ENCODE measurements at regions not wholly inside any gene's neighbourhood (a gene's known extent, or its start where the extent isn't known, plus 50 kb on each side); places are given as distances from the start of the nearest gene placed in this dataset.

GRCh38 chr2:240278661-240279060 lies 138.2 kb upstream of the OTOS start:
- Mint-ChIP-seq H3K4me3 (no peak overlapping the region), H3K4me1 (ENCODE audit: low read depth) (no peaks in the 10 kb centered on the region), H3K27ac (no peak overlapping the region), H3K36me3 (ENCODE audit: low read depth) (no peaks in the 10 kb centered on the region), H3K27me3 (peaks cover 68% of the 10 kb centered on the region), H3K9me3 (peaks cover 5% of the 10 kb centered on the region)

- H3K4me1 Mint-ChIP-seq (ENCODE audit: low read depth): no peaks in the 10 kb centered on the region
- H3K4me3 Mint-ChIP-seq: no peak overlapping the region
- peaks cover 51% of the 10 kb centered on the region for H3K27me3 Mint-ChIP-seq
- no peaks in the 10 kb centered on the region for H3K36me3 Mint-ChIP-seq (ENCODE audit: low read depth)
- H3K27ac Mint-ChIP-seq: no peak overlapping the region
- peaks cover 5% of the 10 kb centered on the region for H3K9me3 Mint-ChIP-seq
Observed at GRCh38 chr2:240280621-240281020, 140.2 kb upstream of the OTOS start.

GRCh38 chr2:240284503-240285259 lies 144.2 kb upstream of the OTOS start:
- H3K27ac Mint-ChIP-seq: no peak overlapping the region
- no peak overlapping the region for H3K4me3 Mint-ChIP-seq
- H3K9me3 Mint-ChIP-seq: peaks cover 5% of the 10 kb centered on the region
- no peaks in the 10 kb centered on the region for H3K36me3 Mint-ChIP-seq (ENCODE audit: low read depth)
- peaks cover 27% of the 10 kb centered on the region for H3K27me3 Mint-ChIP-seq
- no peaks in the 10 kb centered on the region for H3K4me1 Mint-ChIP-seq (ENCODE audit: low read depth)

- Mint-ChIP-seq H3K36me3 (ENCODE audit: low read depth) (no peaks in the 10 kb centered on the region), H3K9me3 (peaks cover 5% of the 10 kb centered on the region), H3K4me3 (no peak overlapping the region), H3K4me1 (ENCODE audit: low read depth) (no peaks in the 10 kb centered on the region), H3K27ac (no peak overlapping the region), H3K27me3 (peaks cover 19% of the 10 kb centered on the region)
Observed at GRCh38 chr2:240285725-240286124, 145.3 kb upstream of the OTOS start.

GRCh38 chr2:240286596-240286995 lies 146.1 kb upstream of the OTOS start:
- H3K4me1 Mint-ChIP-seq (ENCODE audit: low read depth): no peaks in the 10 kb centered on the region
- no peak overlapping the region for H3K27ac Mint-ChIP-seq
- peaks cover 10% of the 10 kb centered on the region for H3K27me3 Mint-ChIP-seq
- H3K9me3 Mint-ChIP-seq: no peaks in the 10 kb centered on the region
- no peak overlapping the region for H3K4me3 Mint-ChIP-seq
- H3K36me3 Mint-ChIP-seq (ENCODE audit: low read depth): no peaks in the 10 kb centered on the region

GRCh38 chr2:240287011-240287410 lies 146.6 kb upstream of the OTOS start:
- no peaks in the 10 kb centered on the region for H3K36me3 Mint-ChIP-seq (ENCODE audit: low read depth)

GRCh38 chr2:240287496-240288086 lies 147.1 kb upstream of the OTOS start:
- H3K27ac Mint-ChIP-seq: no peak overlapping the region
- H3K4me3 Mint-ChIP-seq: no peak overlapping the region
- H3K9me3 Mint-ChIP-seq: no peaks in the 10 kb centered on the region
- no peaks in the 10 kb centered on the region for H3K4me1 Mint-ChIP-seq (ENCODE audit: low read depth)
- H3K27me3 Mint-ChIP-seq: peaks cover 3% of the 10 kb centered on the region
- no peaks in the 10 kb centered on the region for H3K36me3 Mint-ChIP-seq (ENCODE audit: low read depth)

More at GRCh38 chr2:240287011-240287410, 146.6 kb upstream of the OTOS start:
- no peaks in the 10 kb centered on the region for H3K4me1 Mint-ChIP-seq (ENCODE audit: low read depth)
- no peak overlapping the region for H3K27ac Mint-ChIP-seq
- H3K27me3 Mint-ChIP-seq: peaks cover 8% of the 10 kb centered on the region
- H3K9me3 Mint-ChIP-seq: no peaks in the 10 kb centered on the region
- no peak overlapping the region for H3K4me3 Mint-ChIP-seq

- peaks cover 3% of the 10 kb centered on the region for H3K27me3 Mint-ChIP-seq
- no peaks in the 10 kb centered on the region for H3K36me3 Mint-ChIP-seq (ENCODE audit: low read depth)
- H3K4me3 Mint-ChIP-seq: no peak overlapping the region
- H3K4me1 Mint-ChIP-seq (ENCODE audit: low read depth): no peaks in the 10 kb centered on the region
- no peak overlapping the region for H3K27ac Mint-ChIP-seq
- no peaks in the 10 kb centered on the region for H3K9me3 Mint-ChIP-seq
Observed at GRCh38 chr2:240288087-240288521, 147.4 kb upstream of the GPC1 start.

GRCh38 chr2:240289701-240290431 lies 145.6 kb upstream of the GPC1 start:
- H3K27ac Mint-ChIP-seq: no peak overlapping the region
- H3K27me3 Mint-ChIP-seq: no peaks in the 10 kb centered on the region
- no peaks in the 10 kb centered on the region for H3K9me3 Mint-ChIP-seq
- H3K4me3 Mint-ChIP-seq: no peak overlapping the region
- no peaks in the 10 kb centered on the region for H3K36me3 Mint-ChIP-seq (ENCODE audit: low read depth)
- H3K4me1 Mint-ChIP-seq (ENCODE audit: low read depth): no peaks in the 10 kb centered on the region

GRCh38 chr2:240290432-240291336 lies 144.8 kb upstream of the GPC1 start:
- Mint-ChIP-seq H3K27me3 (no peaks in the 10 kb centered on the region), H3K9me3 (no peaks in the 10 kb centered on the region), H3K4me3 (no peak overlapping the region), H3K36me3 (ENCODE audit: low read depth) (no peaks in the 10 kb centered on the region), H3K4me1 (ENCODE audit: low read depth) (no peaks in the 10 kb centered on the region), H3K27ac (no peak overlapping the region)

- Mint-ChIP-seq H3K27me3 (no peaks in the 10 kb centered on the region), H3K9me3 (no peaks in the 10 kb centered on the region), H3K4me3 (no peak overlapping the region), H3K36me3 (ENCODE audit: low read depth) (no peaks in the 10 kb centered on the region), H3K4me1 (ENCODE audit: low read depth) (no peaks in the 10 kb centered on the region), H3K27ac (no peak overlapping the region)
Observed at GRCh38 chr2:240291337-240292034, 144.0 kb upstream of the GPC1 start.

- Mint-ChIP-seq H3K36me3 (ENCODE audit: low read depth) (no peaks in the 10 kb centered on the region), H3K4me1 (ENCODE audit: low read depth) (no peaks in the 10 kb centered on the region), H3K9me3 (no peaks in the 10 kb centered on the region), H3K4me3 (no peak overlapping the region), H3K27me3 (no peaks in the 10 kb centered on the region), H3K27ac (no peak overlapping the region)
Observed at GRCh38 chr2:240292035-240292574, 143.4 kb upstream of the GPC1 start.

- H3K9me3 Mint-ChIP-seq: no peaks in the 10 kb centered on the region
- H3K27ac Mint-ChIP-seq: no peak overlapping the region
- no peaks in the 10 kb centered on the region for H3K4me1 Mint-ChIP-seq (ENCODE audit: low read depth)
- no peaks in the 10 kb centered on the region for H3K36me3 Mint-ChIP-seq (ENCODE audit: low read depth)
- no peak overlapping the region for H3K4me3 Mint-ChIP-seq
- no peaks in the 10 kb centered on the region for H3K27me3 Mint-ChIP-seq
Observed at GRCh38 chr2:240292619-240293525, 142.6 kb upstream of the GPC1 start.
